NB4 (cell line): ENCODE measurements at regions not wholly inside any gene's neighbourhood (a gene's known extent, or its start where the extent isn't known, plus 50 kb on each side); places are given as distances from the start of the nearest gene placed in this dataset.
"Not testable (repeated sequence)": the region's sequence is repeated elsewhere in the genome, so short reads cannot be mapped to it uniquely, and the experiment has no call there.

Experiments used
- DNase-seq: peaks from one replicate; pipeline ENCODE4 v3.0.0; 2010; ENCODE audit warnings: low read depth
- H3K4me3 ChIP-seq: one replicate; pipeline ENCODE4 v1.5.1; 2011; ENCODE audit warnings: mild to moderate bottlenecking, low read depth, low read length, moderate library complexity
- MAX ChIP-seq: IDR thresholded peaks from 2 replicates; pipeline ENCODE4 v1.6.1; 2011; ENCODE audit warnings: low read depth, low read length
- MYC ChIP-seq: IDR thresholded peaks from 2 replicates; pipeline ENCODE4 v1.6.1; 2011; ENCODE audit warnings: low read depth, low read length
- POLR2A ChIP-seq: IDR thresholded peaks from 2 replicates; pipeline ENCODE4 v1.6.1; 2011; ENCODE audit warnings: mild to moderate bottlenecking; ENCODE audit not compliant: insufficient read length; ENCODE audit errors: extremely low read depth
- TF ChIP-seq, protein P1 (sequence below): IDR thresholded peaks from one replicate; pipeline ENCODE4 v1.5.1; 2012; ENCODE audit warnings: low read depth, low read length

DNA sequence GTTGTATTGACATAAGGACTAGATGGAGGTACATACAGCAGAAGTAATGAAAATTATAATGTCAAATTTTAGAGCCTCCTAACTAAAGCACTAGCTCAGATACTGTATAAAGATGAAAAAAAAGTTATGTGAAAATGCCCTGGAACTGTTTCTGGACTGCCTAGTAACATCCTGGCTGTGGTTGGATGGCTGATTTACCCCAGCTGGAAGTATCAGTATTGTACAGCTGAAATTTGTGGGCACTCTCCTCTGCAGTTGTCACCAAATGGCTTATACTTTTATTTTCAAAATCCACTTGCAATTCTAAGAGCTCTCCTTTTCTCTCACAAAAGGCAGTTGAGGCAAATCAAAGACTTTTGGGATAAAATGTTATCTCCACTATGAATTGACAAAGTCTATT lies 239.2 kb downstream of the RPIA start:
- no peak overlapping the region for H3K4me3 ChIP-seq
- no peak for DNase-seq
- TF ChIP-seq, protein P1, sequence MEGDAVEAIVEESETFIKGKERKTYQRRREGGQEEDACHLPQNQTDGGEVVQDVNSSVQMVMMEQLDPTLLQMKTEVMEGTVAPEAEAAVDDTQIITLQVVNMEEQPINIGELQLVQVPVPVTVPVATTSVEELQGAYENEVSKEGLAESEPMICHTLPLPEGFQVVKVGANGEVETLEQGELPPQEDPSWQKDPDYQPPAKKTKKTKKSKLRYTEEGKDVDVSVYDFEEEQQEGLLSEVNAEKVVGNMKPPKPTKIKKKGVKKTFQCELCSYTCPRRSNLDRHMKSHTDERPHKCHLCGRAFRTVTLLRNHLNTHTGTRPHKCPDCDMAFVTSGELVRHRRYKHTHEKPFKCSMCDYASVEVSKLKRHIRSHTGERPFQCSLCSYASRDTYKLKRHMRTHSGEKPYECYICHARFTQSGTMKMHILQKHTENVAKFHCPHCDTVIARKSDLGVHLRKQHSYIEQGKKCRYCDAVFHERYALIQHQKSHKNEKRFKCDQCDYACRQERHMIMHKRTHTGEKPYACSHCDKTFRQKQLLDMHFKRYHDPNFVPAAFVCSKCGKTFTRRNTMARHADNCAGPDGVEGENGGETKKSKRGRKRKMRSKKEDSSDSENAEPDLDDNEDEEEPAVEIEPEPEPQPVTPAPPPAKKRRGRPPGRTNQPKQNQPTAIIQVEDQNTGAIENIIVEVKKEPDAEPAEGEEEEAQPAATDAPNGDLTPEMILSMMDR = no peak
- TF ChIP-seq POLR2A (no peak), MYC (no peak), MAX (no peak)

DNA sequence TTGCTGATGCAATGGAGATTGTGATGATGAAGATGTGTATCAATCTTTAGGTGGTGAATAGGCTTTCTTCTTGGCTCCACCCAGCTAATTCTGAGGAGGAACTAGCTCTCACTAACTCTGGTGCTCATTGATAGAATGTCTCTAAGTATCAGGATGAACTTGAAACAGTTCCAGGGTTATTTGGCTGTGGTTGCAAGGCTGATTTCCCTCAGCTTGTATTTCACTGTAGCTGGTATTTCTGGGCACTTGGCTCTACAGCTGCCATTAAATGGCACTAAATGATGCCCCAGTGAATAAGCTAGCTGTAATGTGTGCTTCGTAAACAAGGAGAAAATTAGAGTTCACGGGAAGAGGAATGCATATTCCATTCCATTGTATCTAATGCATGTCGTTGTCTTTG lies 241.2 kb downstream of the RPIA start:
- H3K4me3 ChIP-seq = no peak overlapping the region
- no peak for DNase-seq
- TF ChIP-seq MAX (no peak), POLR2A (no peak), MYC (no peak)
- TF ChIP-seq, protein P1 = no peak

- TF ChIP-seq MYC = no peak
- no peak for TF ChIP-seq MAX
- TF ChIP-seq POLR2A = no peak
- TF ChIP-seq, protein P1 = no peak
- no peak overlapping the region for H3K4me3 ChIP-seq
- DNase-seq = no peak
Observed at GRCh38 chr2:88933091-88933490, 241.6 kb downstream of the RPIA start.

GRCh38 chr2:88933980-88934379 lies 242.5 kb downstream of the RPIA start:
- TF ChIP-seq POLR2A (no peak), MAX (no peak)
- TF ChIP-seq, protein P1 = peak; percentile 48
- peak; percentile 64 for DNase-seq
- no peak overlapping the region for H3K4me3 ChIP-seq

GRCh38 chr2:88941178-88941577 lies 249.7 kb downstream of the RPIA start:
- not testable (repeated sequence) for H3K4me3 ChIP-seq
- TF ChIP-seq, protein P1 = peak; percentile 44
- DNase-seq = peak; percentile 48

- no peak for DNase-seq
- TF ChIP-seq POLR2A = no peak
- TF ChIP-seq, protein P1 = no peak
- TF ChIP-seq MYC = no peak
- H3K4me3 ChIP-seq = no peak overlapping the region
Observed at GRCh38 chr2:88942798-88943197, 251.3 kb downstream of the RPIA start.
